ENCODE measurements at regions not wholly inside any gene's neighbourhood (a gene's known extent, or its start where the extent isn't known, plus 50 kb on each side); places are given as distances from the start of the nearest gene placed in this dataset.

GRCh38 chr11:64477675-64478074 lies 78.1 kb upstream of the SLC22A11 start:
- H3K4me3 Mint-ChIP-seq: no peak overlapping the region
- no peaks in the 10 kb centered on the region for H3K9me3 Mint-ChIP-seq
- no peaks in the 10 kb centered on the region for H3K4me1 Mint-ChIP-seq
- ATAC-seq (no peak), DNase-seq (no peak)
- H3K27me3 Mint-ChIP-seq: peaks cover 10% of the 10 kb centered on the region
- H3K27ac Mint-ChIP-seq: peak overlapping the region in 1 of 2 donors; percentile 93

GRCh38 chr11:64482588-64482987 lies 73.2 kb upstream of the SLC22A11 start:
- ATAC-seq (no peak), DNase-seq (no peak)
- Mint-ChIP-seq H3K4me3 (no peak overlapping the region), H3K4me1 (no peaks in the 10 kb centered on the region), H3K27ac (no peak overlapping the region), H3K27me3 (peaks cover 28% of the 10 kb centered on the region), H3K9me3 (no peaks in the 10 kb centered on the region)

- no peak overlapping the region for H3K27ac Mint-ChIP-seq
Observed at GRCh38 chr11:64484191-64485022, 71.3 kb upstream of the SLC22A11 start.

GRCh38 chr11:64485074-64485473 lies 70.7 kb upstream of the SLC22A11 start:
- Mint-ChIP-seq H3K4me1 (peaks cover 4% of the 10 kb centered on the region), H3K4me3 (no peak overlapping the region), H3K9me3 (no peaks in the 10 kb centered on the region), H3K27me3 (peaks cover 40% of the 10 kb centered on the region), H3K27ac (no peak overlapping the region)
- DNase-seq (no peak), ATAC-seq (no peak)

More at GRCh38 chr11:64484191-64485022, 71.3 kb upstream of the SLC22A11 start:
- H3K4me3 Mint-ChIP-seq: no peak overlapping the region
- no peak for ATAC-seq
- H3K27me3 Mint-ChIP-seq: peaks cover 33% of the 10 kb centered on the region
- DNase-seq: no peak
- no peaks in the 10 kb centered on the region for H3K4me1 Mint-ChIP-seq
- H3K9me3 Mint-ChIP-seq: no peaks in the 10 kb centered on the region

- Mint-ChIP-seq H3K4me3 (no peak overlapping the region), H3K27me3 (peaks cover 62% of the 10 kb centered on the region), H3K9me3 (no peaks in the 10 kb centered on the region), H3K4me1 (peaks cover 13% of the 10 kb centered on the region), H3K27ac (no peak overlapping the region)
- DNase-seq: peak; percentile 29 to 56
- ATAC-seq: peak; percentile 75
Observed at GRCh38 chr11:64489831-64490441, 65.8 kb upstream of the SLC22A11 start.

GRCh38 chr11:64490562-64491216 lies 65.1 kb upstream of the SLC22A11 start:
- ATAC-seq: peak; percentile 46
- no peak overlapping the region for H3K27ac Mint-ChIP-seq

GRCh38 chr11:64492561-64492960 lies 63.2 kb upstream of the SLC22A11 start:
- no peak overlapping the region for H3K4me3 Mint-ChIP-seq

More at GRCh38 chr11:64490562-64491216, 65.1 kb upstream of the SLC22A11 start:
- Mint-ChIP-seq H3K27me3 (peaks cover 58% of the 10 kb centered on the region), H3K9me3 (no peaks in the 10 kb centered on the region), H3K4me3 (peak overlapping the region in 1 of 2 donors; percentile 66), H3K4me1 (peaks cover 13% of the 10 kb centered on the region)
- no peak for DNase-seq

GRCh38 chr11:64498136-64498535 lies 57.6 kb upstream of the SLC22A11 start:
- Mint-ChIP-seq H3K27me3 (peaks cover 29% of the 10 kb centered on the region), H3K27ac (no peak overlapping the region), H3K4me1 (no peaks in the 10 kb centered on the region), H3K4me3 (no peak overlapping the region), H3K9me3 (no peaks in the 10 kb centered on the region)
- no peak for ATAC-seq
- DNase-seq: no peak

More at GRCh38 chr11:64492561-64492960, 63.2 kb upstream of the SLC22A11 start:
- DNase-seq: no peak
- no peaks in the 10 kb centered on the region for H3K9me3 Mint-ChIP-seq
- peaks cover 53% of the 10 kb centered on the region for H3K27me3 Mint-ChIP-seq
- ATAC-seq: no peak
- H3K27ac Mint-ChIP-seq: no peak overlapping the region
- peaks cover 13% of the 10 kb centered on the region for H3K4me1 Mint-ChIP-seq

GRCh38 chr11:64499261-64500004 lies 56.3 kb upstream of the SLC22A11 start:
- Mint-ChIP-seq H3K4me3 (no peak overlapping the region), H3K9me3 (peaks cover 2 to 3% of the 10 kb centered on the region in 2 donors), H3K4me1 (no peaks in the 10 kb centered on the region), H3K27me3 (peaks cover 17% of the 10 kb centered on the region), H3K27ac (no peak overlapping the region)
- ATAC-seq (no peak), DNase-seq (no peak)

- Mint-ChIP-seq H3K4me3 (no peak overlapping the region), H3K27ac (no peak overlapping the region), H3K9me3 (peaks cover 4 to 7% of the 10 kb centered on the region in 2 donors), H3K4me1 (no peaks in the 10 kb centered on the region), H3K27me3 (peaks cover 9% of the 10 kb centered on the region)
- no peak for ATAC-seq
- DNase-seq: no peak
Observed at GRCh38 chr11:64500176-64501013, 55.3 kb upstream of the SLC22A11 start.

- Mint-ChIP-seq H3K27ac (no peak overlapping the region), H3K4me1 (no peaks in the 10 kb centered on the region), H3K4me3 (no peak overlapping the region), H3K9me3 (peaks cover 4 to 7% of the 10 kb centered on the region in 2 donors), H3K27me3 (peaks cover 16% of the 10 kb centered on the region)
- ATAC-seq: no peak
- no peak for DNase-seq
Observed at GRCh38 chr11:64501500-64502427, 54.0 kb upstream of the SLC22A11 start.

- Mint-ChIP-seq H3K9me3 (peaks cover 4 to 7% of the 10 kb centered on the region in 2 donors), H3K4me1 (no peaks in the 10 kb centered on the region), H3K27me3 (peaks cover 20% of the 10 kb centered on the region), H3K4me3 (no peak overlapping the region), H3K27ac (no peak overlapping the region)
- no peak for ATAC-seq
- no peak for DNase-seq
Observed at GRCh38 chr11:64502634-64503033, 53.1 kb upstream of the SLC22A11 start.

- Mint-ChIP-seq H3K9me3 (peaks cover 4 to 7% of the 10 kb centered on the region in 2 donors), H3K4me3 (no peak overlapping the region), H3K27ac (no peak overlapping the region), H3K4me1 (no peaks in the 10 kb centered on the region), H3K27me3 (peaks cover 26% of the 10 kb centered on the region)
- DNase-seq (no peak), ATAC-seq (no peak)
Observed at GRCh38 chr11:64503186-64503753, 52.5 kb upstream of the SLC22A11 start.

All from stimulated activated naive CD8-positive, alpha-beta T cell treated with anti-CD3 and anti-CD28 coated beads, Interleukin-15, amount 100 ng/mL, for 72 hours (primary cell).